Fibroblast of lung (primary cell): ENCODE measurements at regions not wholly inside any gene's neighbourhood (a gene's known extent, or its start where the extent isn't known, plus 50 kb on each side); places are given as distances from the start of the nearest gene placed in this dataset.

Experiments
- CTCF ChIP-seq, 2 donors: IDR thresholded peaks in 1 of 2; conservative IDR thresholded peaks in 1 of 2; 1 replicate in 1 of 2; 2 replicates in 1 of 2; pipeline ENCODE4 v1.5.1; 2011 to 2012; ENCODE audit warnings: low read length in 2 of 2, control low read depth in 1 of 2, inconsistent platforms in 1 of 2, low read depth in 1 of 2, mild to moderate bottlenecking in 1 of 2
- EZH2 ChIP-seq: IDR thresholded peaks from 2 replicates; pipeline ENCODE4 v1.5.1; 2012; ENCODE audit warnings: low read length, control low read depth, mild to moderate bottlenecking; ENCODE audit errors: missing control alignments

GRCh38 chrX:113594123-113594841 lies 753.7 kb upstream of the AMOT start:
- TF ChIP-seq CTCF (conservative IDR thresholded peaks at IDR 0.05 in 1 of 2, IDR thresholded peaks at IDR 0.05 in 1 of 2; ENCODE audit: low read depth in 1 of 2, low read length in 2 of 2) (no peak), EZH2 (no peak)
